Esophagus squamous epithelium (tissue), 5 donors: ENCODE measurements at regions not wholly inside any gene's neighbourhood (a gene's known extent, or its start where the extent isn't known, plus 50 kb on each side); places are given as distances from the start of the nearest gene placed in this dataset.

Experiments
- DNase-seq: peaks from one replicate; lab custom pipeline; 2025; lab: John Stamatoyannopoulos, UW
- H3K27ac ChIP-seq, 4 donors: fragments of 200-600 bp; sonication (generic); one replicate each; pipeline ENCODE4 v1.5.1; 2016 to 2019; ENCODE audit warnings: mild to moderate bottlenecking in 1 of 4
- H3K27me3 ChIP-seq, 4 donors: fragments of 200-600 bp; sonication (generic); 1 replicate in 3 of 4; 2 replicates in 1 of 4; pipeline versions ENCODE4 v1.5.1 to v1.6.0; 2017 to 2021; ENCODE audit warnings: antibody characterized with exemption in 1 of 4
- H3K36me3 ChIP-seq, 3 donors: fragments of 200-600 bp; sonication (generic); one replicate each; pipeline ENCODE4 v1.5.1; 2016 to 2019
- H3K4me1 ChIP-seq, 3 donors: fragments of 200-600 bp; sonication (generic); one replicate each; pipeline ENCODE4 v1.5.1; 2017 to 2019
- H3K4me3 ChIP-seq, 4 donors: fragments of 200-600 bp; sonication (generic); 1 replicate in 3 of 4; 2 replicates in 1 of 4; pipeline ENCODE4 v1.5.1; 2016 to 2019; ENCODE audit warnings: mild to moderate bottlenecking in 2 of 4, moderate library complexity in 1 of 4
- H3K9me3 ChIP-seq, 3 donors: fragments of 200-600 bp; sonication (generic); one replicate each; pipeline ENCODE4 v1.5.1; 2016 to 2019
- POLR2A ChIP-seq, 4 donors: fragments of 450-650 bp; IDR thresholded peaks; one replicate each; pipeline ENCODE4 v1.6.1; 2017; ENCODE audit warnings: antibody characterized with exemption in 4 of 4, mild to moderate bottlenecking in 4 of 4, moderate library complexity in 3 of 4
- WGBS, 2 donors: methylation state at CpG; one replicate each; pipeline ENCODE4 v1.1.5; 2018; 5-methylcytosine and 5-hydroxymethylcytosine counted together
- intact Hi-C: fragments of 100-400 bp; cut with DNase I; formaldehyde crosslinking; loops from one replicate; pipeline ENCODE4 v1.15.0; 2022
- TF ChIP-seq, protein P1 (sequence below), 6 experiments: fragments of 450-650 bp in 4 of 6; fragments of 200-600 bp in 2 of 6; sonication (generic) in 2 of 6; IDR thresholded peaks; one replicate each; pipeline ENCODE4 v1.5.1; 2016 to 2019; ENCODE audit warnings: antibody characterized with exemption in 6 of 6, mild to moderate bottlenecking in 4 of 6, moderate library complexity in 4 of 6
- donor health status: DM: yes; HTN: yes; CAD: no.

DNA sequence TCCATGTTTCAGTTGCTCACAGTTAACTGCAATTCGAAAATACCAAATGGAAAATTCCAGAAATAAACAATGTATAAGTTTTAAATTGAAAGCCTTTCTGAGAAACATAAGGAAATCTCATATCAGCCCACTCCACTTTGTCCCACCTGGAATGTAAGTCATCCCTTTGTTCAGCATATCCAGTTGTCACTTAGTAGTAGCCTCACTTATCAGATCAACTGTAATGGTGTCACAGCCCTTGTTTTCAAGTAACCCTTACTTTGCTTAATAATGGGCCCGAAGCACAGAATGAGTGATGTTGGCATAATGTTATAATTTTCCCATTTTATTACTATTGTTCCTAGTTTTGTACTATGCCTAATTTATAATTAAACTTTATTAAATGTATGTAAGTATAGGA is 646.8 kb downstream of the C12orf50 start:
- H3K27ac ChIP-seq = no peak overlapping the region
- WGBS, 2 donors = 85 to 87% methylated on average over 2 of the region's 2 CpGs
- no peaks in the 10 kb centered on the region for H3K9me3 ChIP-seq
- H3K36me3 ChIP-seq = no peaks in the 10 kb centered on the region
- peaks cover 0 to 10% (median 0%) of the 10 kb centered on the region in 3 donors for H3K4me1 ChIP-seq
- H3K4me3 ChIP-seq = no peak overlapping the region
- no peak for TF ChIP-seq POLR2A (IDR thresholded peaks at IDR 0.05)
- TF ChIP-seq, protein P1, sequence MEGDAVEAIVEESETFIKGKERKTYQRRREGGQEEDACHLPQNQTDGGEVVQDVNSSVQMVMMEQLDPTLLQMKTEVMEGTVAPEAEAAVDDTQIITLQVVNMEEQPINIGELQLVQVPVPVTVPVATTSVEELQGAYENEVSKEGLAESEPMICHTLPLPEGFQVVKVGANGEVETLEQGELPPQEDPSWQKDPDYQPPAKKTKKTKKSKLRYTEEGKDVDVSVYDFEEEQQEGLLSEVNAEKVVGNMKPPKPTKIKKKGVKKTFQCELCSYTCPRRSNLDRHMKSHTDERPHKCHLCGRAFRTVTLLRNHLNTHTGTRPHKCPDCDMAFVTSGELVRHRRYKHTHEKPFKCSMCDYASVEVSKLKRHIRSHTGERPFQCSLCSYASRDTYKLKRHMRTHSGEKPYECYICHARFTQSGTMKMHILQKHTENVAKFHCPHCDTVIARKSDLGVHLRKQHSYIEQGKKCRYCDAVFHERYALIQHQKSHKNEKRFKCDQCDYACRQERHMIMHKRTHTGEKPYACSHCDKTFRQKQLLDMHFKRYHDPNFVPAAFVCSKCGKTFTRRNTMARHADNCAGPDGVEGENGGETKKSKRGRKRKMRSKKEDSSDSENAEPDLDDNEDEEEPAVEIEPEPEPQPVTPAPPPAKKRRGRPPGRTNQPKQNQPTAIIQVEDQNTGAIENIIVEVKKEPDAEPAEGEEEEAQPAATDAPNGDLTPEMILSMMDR (IDR thresholded peaks at IDR 0.05) = no peak
- DNase-seq = no peak
- intact Hi-C loops = no loop called here
- H3K27me3 ChIP-seq = no peaks in the 10 kb centered on the region

DNA sequence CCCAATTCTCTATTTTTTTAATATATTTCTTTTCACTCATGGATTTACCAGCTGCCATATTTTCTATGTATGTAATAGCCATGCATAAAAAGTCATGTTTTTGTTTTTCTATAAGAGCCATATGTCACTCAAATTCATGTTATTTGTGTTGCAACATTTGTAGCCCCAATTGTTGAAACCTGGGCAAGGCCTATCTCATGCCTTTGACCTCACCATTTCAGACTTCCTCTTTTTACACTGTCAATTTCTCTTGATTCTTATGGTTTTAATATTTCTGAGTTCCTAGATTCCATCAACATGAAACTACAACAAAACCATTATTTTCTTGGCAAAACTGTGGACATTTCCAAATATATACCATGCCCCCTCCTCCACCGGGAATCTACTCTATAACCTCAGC is 647.5 kb downstream of the C12orf50 start:
- no peaks in the 10 kb centered on the region for H3K27me3 ChIP-seq
- peaks cover 0 to 10% (median 0%) of the 10 kb centered on the region in 3 donors for H3K4me1 ChIP-seq
- no peak overlapping the region for H3K27ac ChIP-seq
- intact Hi-C loops = no loop called here
- DNase-seq = no peak
- H3K4me3 ChIP-seq = no peak overlapping the region
- WGBS, 2 donors = 85 to 91% methylated on average over 1 of the region's 1 CpG
- H3K9me3 ChIP-seq = no peaks in the 10 kb centered on the region
- H3K36me3 ChIP-seq = no peaks in the 10 kb centered on the region
- TF ChIP-seq, protein P1 (IDR thresholded peaks at IDR 0.05) = no peak
- no peak for TF ChIP-seq POLR2A (IDR thresholded peaks at IDR 0.05)

DNA sequence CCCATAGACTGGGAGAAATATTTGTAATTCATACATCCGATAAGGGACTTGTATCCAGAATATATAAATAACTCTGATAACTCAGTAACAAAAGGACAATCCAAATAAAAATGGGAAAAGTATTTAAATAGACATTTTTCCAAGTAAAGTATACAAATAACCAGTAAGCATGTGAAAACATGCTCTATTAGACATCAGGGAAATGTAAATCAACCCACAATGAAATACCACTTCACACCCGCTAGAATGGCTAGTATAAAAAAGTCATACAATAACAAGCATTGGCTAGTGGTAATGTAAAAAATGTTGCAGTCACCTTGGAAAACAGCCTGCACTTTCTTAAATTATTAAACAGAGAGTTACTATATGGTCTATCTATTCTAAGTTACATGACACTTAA is 650.7 kb downstream of the C12orf50 start:
- no peaks in the 10 kb centered on the region for H3K27me3 ChIP-seq
- DNase-seq = no peak
- H3K9me3 ChIP-seq = no peaks in the 10 kb centered on the region
- no peak overlapping the region for H3K27ac ChIP-seq
- no peaks in the 10 kb centered on the region for H3K36me3 ChIP-seq
- intact Hi-C loops = no loop called here
- H3K4me1 ChIP-seq = peaks cover 0 to 4% (median 0%) of the 10 kb centered on the region in 3 donors
- no peak for TF ChIP-seq POLR2A (IDR thresholded peaks at IDR 0.05)
- TF ChIP-seq, protein P1 (IDR thresholded peaks at IDR 0.05) = no peak
- H3K4me3 ChIP-seq = no peak overlapping the region
- WGBS, 2 donors = 42 to 56% methylated on average over 2 of the region's 2 CpGs

DNA sequence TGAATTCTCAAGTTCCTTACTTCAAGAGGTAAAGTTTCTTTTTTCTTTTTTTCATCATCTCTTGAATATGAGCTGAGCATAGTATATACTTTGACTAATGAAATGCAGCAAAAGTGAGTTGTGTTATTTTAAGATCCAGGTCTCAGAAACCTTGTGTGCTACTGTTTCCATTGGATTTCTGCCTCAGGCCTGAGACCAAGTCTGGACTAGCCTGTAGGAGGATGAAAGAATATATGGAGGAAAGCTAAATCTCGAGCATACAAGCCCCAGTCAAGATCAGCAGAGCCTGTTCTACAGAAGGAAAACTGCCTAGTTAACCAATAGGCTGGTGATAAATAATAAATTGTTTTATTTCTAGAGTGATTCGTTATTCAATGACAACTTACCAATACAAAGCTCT is 652.5 kb downstream of the C12orf50 start:
- DNase-seq = no peak
- no peak overlapping the region for H3K27ac ChIP-seq
- intact Hi-C loops = no loop called here
- TF ChIP-seq POLR2A (IDR thresholded peaks at IDR 0.05) = no peak
- TF ChIP-seq, protein P1 (IDR thresholded peaks at IDR 0.05) = no peak
- H3K4me1 ChIP-seq = no peaks in the 10 kb centered on the region
- H3K9me3 ChIP-seq = no peaks in the 10 kb centered on the region
- no peaks in the 10 kb centered on the region for H3K36me3 ChIP-seq
- H3K4me3 ChIP-seq = no peak overlapping the region
- no peaks in the 10 kb centered on the region for H3K27me3 ChIP-seq
- 29 to 37% methylated on average over 2 of the region's 2 CpGs for WGBS, 2 donors

DNA sequence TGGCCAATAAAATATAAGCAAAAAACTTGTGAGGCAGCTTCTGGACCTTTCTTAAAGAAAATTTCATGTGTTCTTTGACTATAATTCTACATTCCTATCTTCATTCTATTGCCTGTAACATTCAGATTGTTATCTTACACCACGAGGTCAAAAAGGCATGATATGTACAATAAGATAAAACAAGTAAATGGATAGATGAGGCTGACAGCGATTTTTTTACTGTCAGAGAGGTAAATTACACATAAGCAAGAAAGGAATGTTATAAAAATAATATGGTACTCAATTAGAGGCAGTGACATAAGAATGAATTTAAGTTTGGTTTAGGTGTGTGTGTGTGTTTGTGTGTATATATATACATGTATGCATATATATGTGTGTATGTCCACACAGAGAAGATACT is 660.0 kb downstream of the C12orf50 start:
- no peak for DNase-seq
- H3K27me3 ChIP-seq = no peaks in the 10 kb centered on the region
- intact Hi-C loops = no loop called here
- no peaks in the 10 kb centered on the region for H3K36me3 ChIP-seq
- no peak for TF ChIP-seq POLR2A (IDR thresholded peaks at IDR 0.05)
- TF ChIP-seq, protein P1 (IDR thresholded peaks at IDR 0.05) = no peak
- no peaks in the 10 kb centered on the region for H3K9me3 ChIP-seq
- no peaks in the 10 kb centered on the region for H3K4me1 ChIP-seq
- H3K4me3 ChIP-seq = no peak overlapping the region
- H3K27ac ChIP-seq = no peak overlapping the region
- WGBS, 2 donors = 35 to 37% methylated on average over 2 of the region's 2 CpGs
